GM23338 (cell line): ENCODE measurements at regions not wholly inside any gene's neighbourhood (a gene's known extent, or its start where the extent isn't known, plus 50 kb on each side); places are given as distances from the start of the nearest gene placed in this dataset.

Experiments
- CREB1 ChIP-seq: fragments of 250-450 bp; sonication (Bioruptor Pico); IDR thresholded peaks from 2 replicates; pipeline ENCODE4 v1.5.0; 2020; ENCODE audit warnings: low read depth, mild to moderate bottlenecking, moderate library complexity
- CTCF ChIP-seq, 2 experiments: fragments of 200-600 bp in 1 of 2; sonication (generic) in 1 of 2; conservative IDR thresholded peaks; 2 replicates each; pipeline versions ENCODE4 v1.5.1 to v1.6.1; 2016 to 2017; ENCODE audit warnings: antibody characterized with exemption in 2 of 2, low read depth in 2 of 2, mild to moderate bottlenecking in 2 of 2, moderate library complexity in 1 of 2
- ZNF114 ChIP-seq: fragments of 250-450 bp; sonication (Bioruptor Pico); IDR thresholded peaks from 2 replicates; pipeline ENCODE4 v1.5.0; 2020; ENCODE audit warnings: mild to moderate bottlenecking, moderate library complexity

GRCh38 chr2:2758793-2759367, 427.8 kb upstream of the MYT1L start:
- TF ChIP-seq CTCF (conservative IDR thresholded peaks at IDR 0.05; ENCODE audit: low read depth in 2 of 2): no peak
- no peak for TF ChIP-seq CREB1 (CRISPR knock-in tag)
- TF ChIP-seq ZNF114 (CRISPR knock-in tag): no peak
